Lower lobe of right lung (tissue), 2 donors: ENCODE measurements at regions not wholly inside any gene's neighbourhood (a gene's known extent, or its start where the extent isn't known, plus 50 kb on each side); places are given as distances from the start of the nearest gene placed in this dataset.

Source experiments
- ATAC-seq, 2 donors: fragments of 200-7000 bp; cut with Tn5 transposase; one replicate each; pipeline ENCODE4 v1.9.1; 2020 to 2022; ENCODE audit warnings: mild to moderate bottlenecking in 2 of 2, moderate library complexity in 2 of 2
- DNase-seq: peaks from one replicate; pipeline ENCODE4 v3.0.0-alpha.2; 2020
- H3K27ac ChIP-seq: fragments of 200-600 bp; one replicate; pipeline ENCODE4 v1.8.0; 2022
- H3K27me3 ChIP-seq: fragments of 200-600 bp; one replicate; pipeline ENCODE4 v1.8.0; 2022; ENCODE audit warnings: low read depth
- H3K36me3 ChIP-seq: fragments of 200-600 bp; one replicate; pipeline ENCODE4 v1.8.0; 2022; ENCODE audit warnings: mild to moderate bottlenecking
- H3K4me1 ChIP-seq: fragments of 200-600 bp; one replicate; pipeline ENCODE4 v1.8.0; 2022
- H3K4me3 ChIP-seq: fragments of 200-600 bp; one replicate; pipeline ENCODE4 v1.8.0; 2022; ENCODE audit warnings: mild to moderate bottlenecking
- H3K9me3 ChIP-seq: fragments of 200-600 bp; one replicate; pipeline ENCODE4 v1.8.0; 2022
- intact Hi-C: fragments of 100-400 bp; cut with DNase I; formaldehyde crosslinking; loops from one replicate; pipeline ENCODE4 v1.11.0; 2022
- TF ChIP-seq, protein P1 (sequence below): fragments of 200-600 bp; IDR thresholded peaks from one replicate; pipeline ENCODE4 v1.8.0; 2022; ENCODE audit warnings: antibody characterized with exemption, mild to moderate bottlenecking
- donor health status: DM: no; HTN: yes; CAD: no; lungs with severe emphysema.

DNA sequence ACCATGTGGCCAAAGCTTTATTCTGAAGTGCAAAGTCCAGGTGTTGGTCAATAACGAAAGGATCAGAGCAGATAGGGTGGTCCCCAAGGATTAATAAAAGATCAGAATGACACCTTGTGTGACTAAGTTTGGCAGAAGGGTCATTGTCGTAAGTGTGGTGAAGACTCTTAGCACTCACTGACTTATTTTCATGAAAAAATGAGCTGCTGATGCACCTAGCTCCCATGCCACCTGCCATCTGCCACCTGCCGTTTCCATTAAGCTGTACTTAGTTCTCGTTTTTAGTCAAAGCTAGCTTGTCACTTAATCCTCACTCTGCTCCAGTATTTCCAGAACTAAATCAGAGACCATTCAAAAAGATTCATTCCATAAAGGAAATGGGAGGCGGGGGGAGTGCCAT lies 112.6 kb downstream of the SEC16B start:
- DNase-seq (no peak), ATAC-seq (no peak)
- no peak overlapping the region for H3K4me3 ChIP-seq
- H3K27ac ChIP-seq, result no peak overlapping the region
- no peaks in the 10 kb centered on the region for H3K27me3 ChIP-seq
- H3K9me3 ChIP-seq, result no peaks in the 10 kb centered on the region
- TF ChIP-seq, protein P1, sequence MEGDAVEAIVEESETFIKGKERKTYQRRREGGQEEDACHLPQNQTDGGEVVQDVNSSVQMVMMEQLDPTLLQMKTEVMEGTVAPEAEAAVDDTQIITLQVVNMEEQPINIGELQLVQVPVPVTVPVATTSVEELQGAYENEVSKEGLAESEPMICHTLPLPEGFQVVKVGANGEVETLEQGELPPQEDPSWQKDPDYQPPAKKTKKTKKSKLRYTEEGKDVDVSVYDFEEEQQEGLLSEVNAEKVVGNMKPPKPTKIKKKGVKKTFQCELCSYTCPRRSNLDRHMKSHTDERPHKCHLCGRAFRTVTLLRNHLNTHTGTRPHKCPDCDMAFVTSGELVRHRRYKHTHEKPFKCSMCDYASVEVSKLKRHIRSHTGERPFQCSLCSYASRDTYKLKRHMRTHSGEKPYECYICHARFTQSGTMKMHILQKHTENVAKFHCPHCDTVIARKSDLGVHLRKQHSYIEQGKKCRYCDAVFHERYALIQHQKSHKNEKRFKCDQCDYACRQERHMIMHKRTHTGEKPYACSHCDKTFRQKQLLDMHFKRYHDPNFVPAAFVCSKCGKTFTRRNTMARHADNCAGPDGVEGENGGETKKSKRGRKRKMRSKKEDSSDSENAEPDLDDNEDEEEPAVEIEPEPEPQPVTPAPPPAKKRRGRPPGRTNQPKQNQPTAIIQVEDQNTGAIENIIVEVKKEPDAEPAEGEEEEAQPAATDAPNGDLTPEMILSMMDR, result no peak
- no peaks in the 10 kb centered on the region for H3K4me1 ChIP-seq
- no peaks in the 10 kb centered on the region for H3K36me3 ChIP-seq
- intact Hi-C loops, result no loop called here

DNA sequence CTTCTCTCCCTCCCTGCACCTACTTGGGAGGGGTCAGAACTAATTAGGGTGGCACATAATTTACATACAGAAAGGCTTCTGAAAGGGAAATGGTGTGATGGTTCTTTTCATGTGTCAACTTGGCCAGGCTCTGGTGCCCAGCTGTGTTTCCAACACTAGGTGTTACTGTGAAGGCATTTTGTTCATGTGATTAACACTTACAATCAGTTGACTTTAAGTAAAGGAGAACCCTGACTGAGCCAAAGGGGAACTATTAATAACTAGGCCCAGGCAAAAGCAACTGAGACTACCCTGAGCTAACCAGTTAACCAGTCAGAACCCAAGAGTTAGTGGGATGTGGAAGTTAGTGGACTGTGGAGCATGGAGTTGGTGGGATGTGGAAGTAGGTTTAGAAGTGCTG lies 114.9 kb downstream of the SEC16B start:
- Histone ChIP-seq H3K9me3 (no peaks in the 10 kb centered on the region), H3K4me3 (no peak overlapping the region), H3K4me1 (no peaks in the 10 kb centered on the region), H3K27me3 (no peaks in the 10 kb centered on the region), H3K27ac (no peak overlapping the region), H3K36me3 (no peaks in the 10 kb centered on the region)
- DNase-seq (no peak), ATAC-seq (no peak)
- intact Hi-C loops, result no loop called here
- TF ChIP-seq, protein P1, result no peak

- intact Hi-C loops, result no loop called here
- ATAC-seq (no peak), DNase-seq (no peak)
- Histone ChIP-seq H3K4me1 (no peaks in the 10 kb centered on the region), H3K27me3 (no peaks in the 10 kb centered on the region), H3K4me3 (no peak overlapping the region), H3K27ac (no peak overlapping the region), H3K9me3 (no peaks in the 10 kb centered on the region), H3K36me3 (no peaks in the 10 kb centered on the region)
- TF ChIP-seq, protein P1, result no peak
These were observed 120.1 kb downstream of the SEC16B start for GRCh38 chr1:177849579-177850290.

DNA sequence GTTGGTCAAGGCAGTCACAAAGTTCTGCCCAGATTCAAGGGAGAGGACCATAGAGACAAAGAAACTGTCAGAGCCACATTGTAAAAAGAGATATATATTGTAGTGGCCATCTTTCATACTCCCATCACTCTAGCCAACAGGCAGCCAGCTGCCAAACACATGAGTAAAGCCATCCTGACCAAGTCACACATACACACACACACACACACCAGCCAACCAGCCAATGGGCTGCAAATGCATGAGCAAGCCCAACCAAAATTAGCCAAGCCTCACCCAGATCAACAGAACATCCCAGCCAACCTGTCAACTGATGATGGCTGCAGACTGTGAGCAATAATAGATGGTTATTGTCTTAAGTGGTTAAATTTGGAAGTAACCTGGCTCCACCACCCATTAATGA lies 120.7 kb downstream of the SEC16B start:
- Histone ChIP-seq H3K9me3 (no peaks in the 10 kb centered on the region), H3K36me3 (no peaks in the 10 kb centered on the region), H3K4me3 (no peak overlapping the region), H3K27me3 (no peaks in the 10 kb centered on the region), H3K4me1 (no peaks in the 10 kb centered on the region), H3K27ac (no peak overlapping the region)
- TF ChIP-seq, protein P1, result no peak
- no peak for ATAC-seq
- no peak for DNase-seq
- intact Hi-C loops, result no loop called here

GRCh38 chr1:177848577-177848976 lies 121.3 kb downstream of the SEC16B start:
- ATAC-seq, result no peak
- Histone ChIP-seq H3K27me3 (no peaks in the 10 kb centered on the region), H3K36me3 (no peaks in the 10 kb centered on the region), H3K4me1 (no peaks in the 10 kb centered on the region), H3K9me3 (no peaks in the 10 kb centered on the region), H3K4me3 (no peak overlapping the region), H3K27ac (no peak overlapping the region)
- DNase-seq, result no peak
- intact Hi-C loops, result no loop called here
- TF ChIP-seq, protein P1, result no peak
